ENCODE measurements at regions not wholly inside any gene's neighbourhood (a gene's known extent, or its start where the extent isn't known, plus 50 kb on each side); places are given as distances from the start of the nearest gene placed in this dataset.

DNA sequence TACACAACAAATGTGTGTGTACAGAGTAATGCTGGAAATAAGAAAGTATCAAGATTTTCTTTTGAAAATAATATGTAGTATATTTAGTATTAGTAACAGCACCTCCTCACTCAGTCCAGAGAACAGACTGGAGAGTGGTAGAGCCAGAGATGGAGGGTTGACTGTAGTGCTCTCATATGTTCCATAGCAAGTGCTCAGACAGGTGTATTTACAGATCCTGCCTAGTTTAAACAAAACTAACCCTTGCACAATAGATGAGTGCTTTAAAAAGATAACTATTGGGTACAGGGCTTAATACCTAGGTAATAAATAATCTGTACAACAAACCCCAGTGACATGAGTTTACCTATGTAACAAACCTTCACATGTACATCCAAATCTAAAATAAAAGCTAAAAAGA lies 381.0 kb upstream of the EMCN start:
- no peak for DNase-seq
- CTCF ChIA-PET = no interaction called here
- Mint-ChIP-seq H3K4me1 (ENCODE audit: low read depth) (peaks cover 14% of the 10 kb centered on the region), H3K4me3 (no peak overlapping the region), H3K36me3 (ENCODE audit: low read depth) (no peaks in the 10 kb centered on the region), H3K27me3 (ENCODE audit: low read depth) (peaks cover 9% of the 10 kb centered on the region), H3K9me3 (no peaks in the 10 kb centered on the region), H3K27ac (no peak overlapping the region)
- intact Hi-C loops (cut with micrococcal nuclease) = loop anchor here (10.0 kb wide), 2 partner anchors 446 to 804 kb away; partner anchors contain the start of gene PPP3CA

DNA sequence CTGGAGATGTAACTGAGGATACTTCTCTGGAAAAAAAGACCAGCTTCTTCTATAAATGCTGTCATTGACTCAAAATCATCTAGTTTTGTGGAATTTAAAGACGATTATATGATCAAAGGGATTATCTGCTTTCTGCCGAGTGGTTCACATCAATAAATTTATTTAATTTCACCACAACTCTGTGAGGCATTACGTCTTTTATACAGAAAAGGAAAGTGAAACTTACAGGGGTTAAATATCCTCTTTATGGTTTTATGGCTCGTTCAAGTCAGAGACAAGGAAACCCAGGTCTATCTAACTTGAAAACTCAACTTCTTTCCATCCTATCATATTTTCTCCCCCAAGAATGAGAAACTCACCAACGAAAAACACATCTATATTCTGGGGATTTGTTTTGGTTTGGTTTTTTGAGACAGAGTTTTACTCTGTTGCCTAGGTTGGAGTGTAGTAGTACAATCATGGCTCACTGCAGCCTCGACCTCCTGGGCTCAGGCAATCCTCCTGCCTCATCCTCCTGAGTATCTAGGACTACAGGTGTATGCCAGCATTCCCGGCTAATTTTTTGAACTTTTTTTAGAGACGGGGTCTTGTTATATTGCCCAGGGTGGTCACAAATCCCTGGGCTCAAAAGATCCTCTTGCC lies 377.9 kb upstream of the EMCN start:
- Mint-ChIP-seq H3K27me3 (ENCODE audit: low read depth) (peaks cover 2% of the 10 kb centered on the region), H3K27ac (no peak overlapping the region), H3K9me3 (peaks cover under 1% of the 10 kb centered on the region), H3K4me3 (peak overlapping the region; percentile 60), H3K4me1 (ENCODE audit: low read depth) (peaks cover 14% of the 10 kb centered on the region), H3K36me3 (ENCODE audit: low read depth) (no peaks in the 10 kb centered on the region)
- intact Hi-C loops (cut with micrococcal nuclease) = loop anchor here (10.0 kb wide), 2 partner anchors 449 to 801 kb away; partner anchors contain the start of gene PPP3CA
- no peak for DNase-seq
- CTCF ChIA-PET = interaction anchor here (0.9 kb wide), 1 partner anchor 68 kb away, joined by 3 read pairs; no protein-coding TSS in a partner anchor

DNA sequence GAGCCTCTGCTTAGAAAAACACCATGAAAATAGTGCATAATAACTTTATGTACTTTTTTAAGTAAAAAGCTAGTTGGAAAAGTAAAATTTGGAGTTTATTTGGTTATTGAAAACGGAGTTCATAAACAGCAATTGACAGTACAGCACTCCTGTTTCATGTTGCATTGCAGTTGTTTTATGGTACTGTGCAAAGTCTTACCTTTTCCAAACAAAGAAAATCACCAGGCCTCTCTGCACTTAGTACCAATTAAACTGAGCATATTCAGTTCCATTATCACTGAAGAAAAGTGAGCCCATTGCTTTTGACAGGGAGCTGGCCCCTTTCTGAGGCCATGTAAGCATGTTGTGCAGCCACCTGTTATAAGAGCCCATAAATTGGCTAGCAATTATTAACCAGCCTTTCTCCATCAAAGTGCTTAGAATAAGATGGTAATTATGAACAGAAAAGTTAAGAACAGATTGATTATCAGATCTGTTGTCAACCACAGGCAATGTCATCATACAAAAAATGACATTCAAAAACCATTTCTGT lies 376.6 kb upstream of the EMCN start:
- Mint-ChIP-seq H3K4me1 (ENCODE audit: low read depth) (peaks cover 14% of the 10 kb centered on the region), H3K4me3 (no peak overlapping the region), H3K36me3 (ENCODE audit: low read depth) (no peaks in the 10 kb centered on the region), H3K27ac (no peak overlapping the region), H3K9me3 (peaks cover 5% of the 10 kb centered on the region), H3K27me3 (ENCODE audit: low read depth) (no peaks in the 10 kb centered on the region)
- DNase-seq = no peak
- intact Hi-C loops (cut with micrococcal nuclease) = loop anchor here (10.0 kb wide), 2 partner anchors 450 to 800 kb away; partner anchors contain the start of gene PPP3CA
- CTCF ChIA-PET = interaction anchor here (0.9 kb wide), 1 partner anchor 248 kb away, joined by 3 read pairs; no protein-coding TSS in a partner anchor

DNA sequence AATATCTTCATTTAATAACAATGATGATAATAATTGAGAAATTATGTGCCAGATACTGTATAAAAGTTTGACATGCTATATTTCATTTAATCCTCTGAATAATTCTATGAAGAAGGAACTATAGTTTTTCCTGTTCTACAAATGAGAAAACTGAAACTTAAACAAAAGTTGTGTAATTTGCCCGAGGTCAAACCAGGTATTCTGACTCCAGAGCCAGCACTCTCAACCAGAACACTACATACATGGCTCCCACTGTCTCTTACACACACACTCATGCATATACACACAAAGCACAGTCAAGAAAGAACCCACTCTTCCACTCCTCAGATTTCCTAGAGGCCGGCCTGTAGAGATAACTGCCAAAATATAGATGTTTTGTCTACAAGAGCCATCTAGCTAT lies 374.0 kb upstream of the EMCN start:
- no peaks in the 10 kb centered on the region for H3K27me3 Mint-ChIP-seq (ENCODE audit: low read depth)
- intact Hi-C loops (cut with micrococcal nuclease) = loop anchor here (10.0 kb wide), 2 partner anchors 453 to 797 kb away; partner anchors contain the start of gene PPP3CA
- H3K4me3 Mint-ChIP-seq = no peak overlapping the region
- CTCF ChIA-PET = no interaction called here
- no peak overlapping the region for H3K27ac Mint-ChIP-seq
- no peaks in the 10 kb centered on the region for H3K36me3 Mint-ChIP-seq (ENCODE audit: low read depth)
- peaks cover 9% of the 10 kb centered on the region for H3K9me3 Mint-ChIP-seq
- peaks cover 14% of the 10 kb centered on the region for H3K4me1 Mint-ChIP-seq (ENCODE audit: low read depth)
- no peak for DNase-seq

DNA sequence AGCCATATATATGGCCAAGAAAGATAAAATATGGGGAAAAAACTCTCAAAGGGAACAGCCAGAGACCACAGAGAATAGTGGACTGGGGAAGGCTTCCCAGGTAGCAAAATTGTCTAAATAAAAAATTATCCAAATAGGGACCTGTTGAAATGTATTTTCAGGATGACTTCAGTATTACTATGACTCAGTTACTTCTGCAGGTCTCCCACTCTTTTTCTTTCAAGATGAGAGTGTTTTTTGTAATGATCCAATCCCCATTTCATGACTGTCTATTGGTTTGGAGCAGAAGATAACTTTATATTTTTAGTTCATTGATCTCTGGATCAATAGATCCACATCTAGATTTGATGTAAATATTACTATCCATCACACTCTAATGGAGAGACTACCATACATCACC lies 372.1 kb upstream of the EMCN start:
- intact Hi-C loops (cut with micrococcal nuclease) = loop anchor here (10.0 kb wide), 2 partner anchors 455 to 795 kb away; partner anchors contain the start of gene PPP3CA
- H3K9me3 Mint-ChIP-seq = peaks cover 19% of the 10 kb centered on the region
- no peak for DNase-seq
- peaks cover 2% of the 10 kb centered on the region for H3K4me1 Mint-ChIP-seq (ENCODE audit: low read depth)
- H3K4me3 Mint-ChIP-seq = no peak overlapping the region
- no peak overlapping the region for H3K27ac Mint-ChIP-seq
- no peaks in the 10 kb centered on the region for H3K36me3 Mint-ChIP-seq (ENCODE audit: low read depth)
- no peaks in the 10 kb centered on the region for H3K27me3 Mint-ChIP-seq (ENCODE audit: low read depth)
- CTCF ChIA-PET = no interaction called here

DNA sequence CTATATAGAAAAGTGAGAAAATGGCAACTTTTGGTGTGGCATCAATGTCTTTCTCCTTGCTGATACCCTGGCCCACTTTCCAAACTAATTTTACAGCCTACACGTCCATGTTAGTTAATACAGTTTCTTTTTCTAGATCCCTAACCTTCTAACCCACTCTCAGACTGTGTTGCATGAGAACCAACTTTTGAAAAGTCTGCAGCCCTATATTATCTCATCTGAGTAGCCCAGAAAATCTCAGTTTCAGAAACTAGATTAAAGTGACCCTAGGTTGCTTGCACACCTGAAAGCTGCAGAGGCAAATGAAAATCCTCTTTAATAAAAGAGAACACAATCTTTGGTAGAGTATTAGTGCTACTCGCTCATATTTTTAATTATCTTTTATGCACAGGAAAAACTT lies 371.6 kb upstream of the EMCN start:
- CTCF ChIA-PET = no interaction called here
- no peaks in the 10 kb centered on the region for H3K4me1 Mint-ChIP-seq (ENCODE audit: low read depth)
- H3K36me3 Mint-ChIP-seq (ENCODE audit: low read depth) = no peaks in the 10 kb centered on the region
- H3K9me3 Mint-ChIP-seq = peaks cover 19% of the 10 kb centered on the region
- H3K27ac Mint-ChIP-seq = no peak overlapping the region
- DNase-seq = no peak
- H3K27me3 Mint-ChIP-seq (ENCODE audit: low read depth) = no peaks in the 10 kb centered on the region
- intact Hi-C loops (cut with micrococcal nuclease) = no loop called here
- H3K4me3 Mint-ChIP-seq = no peak overlapping the region

DNA sequence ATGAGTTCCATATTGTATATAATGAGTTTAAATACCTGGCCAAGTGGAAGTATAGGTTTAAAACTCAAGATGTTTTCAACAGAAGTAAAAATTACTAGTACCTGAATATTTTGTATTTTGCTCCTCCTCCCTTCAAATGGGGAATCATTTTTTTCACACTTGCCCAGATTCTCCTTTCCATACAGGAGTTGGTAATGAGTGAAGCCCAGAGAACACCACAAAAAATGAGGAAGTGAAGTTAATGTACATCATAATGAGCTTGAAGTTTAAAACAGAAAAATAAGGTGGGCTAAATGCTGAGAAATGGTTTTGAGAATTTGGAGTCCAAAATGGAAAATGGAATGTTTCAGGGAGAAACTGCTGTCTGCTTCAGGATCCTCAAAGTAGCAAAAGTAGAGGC lies 364.8 kb upstream of the EMCN start:
- intact Hi-C loops (cut with micrococcal nuclease) = no loop called here
- CTCF ChIA-PET = no interaction called here
- H3K4me3 Mint-ChIP-seq = no peak overlapping the region
- DNase-seq = no peak
- peaks cover 14% of the 10 kb centered on the region for H3K9me3 Mint-ChIP-seq
- no peaks in the 10 kb centered on the region for H3K36me3 Mint-ChIP-seq (ENCODE audit: low read depth)
- no peak overlapping the region for H3K27ac Mint-ChIP-seq
- no peaks in the 10 kb centered on the region for H3K4me1 Mint-ChIP-seq (ENCODE audit: low read depth)
- peaks cover 2% of the 10 kb centered on the region for H3K27me3 Mint-ChIP-seq (ENCODE audit: low read depth)

DNA sequence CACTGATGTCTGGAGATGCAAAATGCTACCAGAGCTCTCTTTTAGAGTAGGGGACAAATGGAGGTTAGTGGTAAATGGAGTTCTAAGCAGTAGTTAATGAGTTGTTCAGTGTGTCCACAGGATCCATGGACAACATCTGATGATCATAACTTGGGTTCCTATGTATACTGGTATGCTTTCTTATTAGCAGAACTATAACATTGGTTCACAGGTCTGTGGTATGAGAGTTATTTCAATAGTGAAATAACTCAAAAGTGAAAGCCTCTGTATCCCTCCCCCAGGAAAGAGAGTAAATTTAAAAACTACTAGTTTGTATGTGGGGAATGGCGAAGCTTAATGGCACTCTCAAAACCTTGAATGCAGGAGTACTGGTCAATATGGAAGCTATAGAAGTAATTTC lies 363.5 kb upstream of the EMCN start:
- Mint-ChIP-seq H3K4me3 (no peak overlapping the region), H3K27ac (no peak overlapping the region), H3K36me3 (ENCODE audit: low read depth) (no peaks in the 10 kb centered on the region), H3K9me3 (peaks cover 10% of the 10 kb centered on the region), H3K27me3 (ENCODE audit: low read depth) (peaks cover 2% of the 10 kb centered on the region), H3K4me1 (ENCODE audit: low read depth) (no peaks in the 10 kb centered on the region)
- no peak for DNase-seq
- intact Hi-C loops (cut with micrococcal nuclease) = no loop called here
- CTCF ChIA-PET = no interaction called here

DNA sequence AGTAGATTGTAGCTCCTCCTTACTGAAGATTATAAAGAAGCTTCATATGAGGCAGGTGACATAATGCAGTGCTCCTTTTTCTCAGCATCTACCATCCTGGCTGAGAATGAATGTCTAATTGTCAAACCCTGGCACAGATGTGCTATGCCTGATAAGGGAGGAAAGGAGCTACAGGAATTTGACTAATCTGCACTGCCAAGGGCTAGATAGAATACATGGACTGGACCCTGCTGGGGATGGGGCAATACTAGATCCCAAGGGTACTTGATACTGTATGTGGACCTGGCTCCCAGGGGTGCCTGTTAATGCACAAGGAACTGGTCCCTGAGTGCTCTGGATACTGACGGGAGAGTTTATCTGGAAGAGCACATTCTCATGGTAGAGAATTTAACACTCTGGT lies 362.2 kb upstream of the EMCN start:
- no peak overlapping the region for H3K27ac Mint-ChIP-seq
- intact Hi-C loops (cut with micrococcal nuclease) = no loop called here
- H3K36me3 Mint-ChIP-seq (ENCODE audit: low read depth) = no peaks in the 10 kb centered on the region
- H3K4me1 Mint-ChIP-seq (ENCODE audit: low read depth) = no peaks in the 10 kb centered on the region
- peaks cover 2% of the 10 kb centered on the region for H3K27me3 Mint-ChIP-seq (ENCODE audit: low read depth)
- H3K9me3 Mint-ChIP-seq = no peaks in the 10 kb centered on the region
- H3K4me3 Mint-ChIP-seq = no peak overlapping the region
- CTCF ChIA-PET = no interaction called here
- no peak for DNase-seq

DNA sequence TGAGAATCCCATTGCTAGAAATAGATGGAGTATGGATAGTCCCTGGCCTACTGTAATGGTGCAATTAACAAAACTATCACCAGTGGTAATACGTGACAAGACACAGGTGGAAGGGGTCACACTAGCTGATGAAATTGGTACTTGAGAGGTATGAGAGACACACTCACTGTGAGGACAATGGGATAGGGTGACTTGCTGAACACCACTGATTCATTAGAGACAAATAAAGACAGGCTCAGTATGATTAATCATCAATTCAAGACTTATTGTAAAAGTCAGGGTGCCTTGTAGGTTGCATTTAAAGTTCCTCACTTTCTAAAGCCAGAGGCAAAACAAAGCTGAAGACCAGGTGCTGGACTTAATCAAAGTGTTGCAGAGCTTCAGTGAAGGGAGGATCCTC lies 361.6 kb upstream of the EMCN start:
- no peaks in the 10 kb centered on the region for H3K9me3 Mint-ChIP-seq
- CTCF ChIA-PET = no interaction called here

DNA sequence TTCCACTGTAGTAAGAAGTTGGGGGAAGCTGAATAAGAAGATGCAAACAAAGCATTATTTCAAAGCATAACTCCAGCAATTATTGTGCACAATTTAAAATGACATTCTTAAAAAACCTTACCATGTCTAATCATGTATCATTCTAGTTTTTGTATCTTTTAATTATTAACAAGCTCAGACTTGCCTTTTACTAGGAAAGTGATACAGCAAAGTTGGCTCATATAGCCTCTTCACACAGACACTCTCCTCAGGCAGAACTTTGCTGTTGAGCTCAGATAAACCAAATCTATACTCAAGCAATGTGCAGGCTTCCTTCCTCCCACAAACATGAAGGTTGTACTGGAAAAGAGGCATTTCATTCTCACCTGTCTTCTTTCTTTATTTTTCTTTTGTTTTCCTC lies 358.7 kb upstream of the EMCN start:
- H3K27ac Mint-ChIP-seq = no peak overlapping the region
- no peak for DNase-seq
- H3K9me3 Mint-ChIP-seq = no peaks in the 10 kb centered on the region
- peaks cover 4% of the 10 kb centered on the region for H3K27me3 Mint-ChIP-seq (ENCODE audit: low read depth)
- H3K36me3 Mint-ChIP-seq (ENCODE audit: low read depth) = no peaks in the 10 kb centered on the region
- no peak overlapping the region for H3K4me3 Mint-ChIP-seq
- intact Hi-C loops (cut with micrococcal nuclease) = no loop called here
- no peaks in the 10 kb centered on the region for H3K4me1 Mint-ChIP-seq (ENCODE audit: low read depth)
- CTCF ChIA-PET = no interaction called here

More for the DNA sequence above, 361.6 kb upstream of the EMCN start:
- no peak overlapping the region for H3K4me3 Mint-ChIP-seq
- intact Hi-C loops (cut with micrococcal nuclease) = no loop called here
- H3K27me3 Mint-ChIP-seq (ENCODE audit: low read depth) = peaks cover 4% of the 10 kb centered on the region
- no peaks in the 10 kb centered on the region for H3K4me1 Mint-ChIP-seq (ENCODE audit: low read depth)
- H3K36me3 Mint-ChIP-seq (ENCODE audit: low read depth) = no peaks in the 10 kb centered on the region
- no peak overlapping the region for H3K27ac Mint-ChIP-seq
- DNase-seq = no peak

DNA sequence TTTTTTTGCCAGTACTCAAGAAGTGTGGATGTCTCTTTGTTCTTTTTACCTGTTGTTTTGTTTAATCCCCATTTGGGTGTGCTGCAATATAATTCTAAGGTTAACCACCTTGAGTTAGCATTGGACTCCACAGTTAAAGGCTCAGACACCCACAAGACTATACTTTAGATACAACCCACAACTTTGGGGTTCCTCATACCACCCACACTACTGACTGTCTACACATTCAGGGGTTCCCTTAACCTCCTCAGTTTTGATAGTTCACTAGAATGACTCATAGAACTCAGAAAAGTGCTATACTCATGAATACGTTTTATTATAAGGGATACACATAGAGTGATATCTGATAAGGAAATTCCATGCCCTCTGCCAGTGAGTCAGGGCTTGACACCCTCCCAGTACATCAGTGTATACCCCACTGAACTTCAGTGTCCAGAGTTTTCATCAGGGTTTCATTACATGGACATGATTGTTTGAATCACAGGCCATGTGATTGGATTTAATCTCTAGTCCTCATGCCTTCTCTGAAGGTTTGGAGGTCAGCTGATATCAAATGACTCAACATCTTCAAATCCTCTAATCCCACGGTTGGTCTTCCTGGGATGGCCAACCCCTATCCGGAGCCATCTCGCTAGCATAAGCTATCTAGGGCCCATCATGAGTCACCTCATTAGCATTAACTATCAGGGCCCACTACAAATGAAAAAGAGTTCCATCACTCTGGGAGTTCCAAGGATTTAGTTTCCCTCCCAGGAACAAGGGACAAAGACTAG lies 357.7 kb upstream of the EMCN start:
- H3K4me3 Mint-ChIP-seq = no peak overlapping the region
- no peak overlapping the region for H3K27ac Mint-ChIP-seq
- no peaks in the 10 kb centered on the region for H3K9me3 Mint-ChIP-seq
- intact Hi-C loops (cut with micrococcal nuclease) = no loop called here
- CTCF ChIA-PET = no interaction called here
- H3K4me1 Mint-ChIP-seq (ENCODE audit: low read depth) = no peaks in the 10 kb centered on the region
- no peak for DNase-seq
- H3K36me3 Mint-ChIP-seq (ENCODE audit: low read depth) = no peaks in the 10 kb centered on the region
- peaks cover 12% of the 10 kb centered on the region for H3K27me3 Mint-ChIP-seq (ENCODE audit: low read depth)

DNA sequence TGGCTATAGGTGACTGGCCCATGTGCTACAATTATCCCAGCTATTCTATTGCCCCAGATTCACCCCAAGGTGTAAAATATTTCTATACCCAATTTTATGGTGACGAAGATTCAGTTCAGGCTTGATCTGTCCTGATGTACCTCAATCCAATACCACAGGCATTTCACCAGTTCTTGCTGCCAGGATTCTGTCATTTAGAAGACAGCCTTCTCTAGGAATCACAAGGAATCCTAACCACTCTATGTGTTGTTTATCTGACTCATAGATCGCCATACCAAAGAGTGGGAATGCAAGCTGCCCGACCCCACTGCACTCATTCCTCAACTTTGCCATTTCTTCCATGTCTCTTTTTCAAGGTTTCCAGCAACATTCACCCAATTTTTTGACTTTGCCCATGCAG lies 355.0 kb upstream of the EMCN start:
- Mint-ChIP-seq H3K36me3 (ENCODE audit: low read depth) (no peaks in the 10 kb centered on the region), H3K27me3 (ENCODE audit: low read depth) (peaks cover 16% of the 10 kb centered on the region), H3K4me1 (ENCODE audit: low read depth) (no peaks in the 10 kb centered on the region), H3K9me3 (no peaks in the 10 kb centered on the region), H3K27ac (no peak overlapping the region), H3K4me3 (no peak overlapping the region)
- DNase-seq = no peak
- intact Hi-C loops (cut with micrococcal nuclease) = no loop called here
- CTCF ChIA-PET = no interaction called here
